8988T (cell line): ENCODE measurements at regions not wholly inside any gene's neighbourhood (a gene's known extent, or its start where the extent isn't known, plus 50 kb on each side); places are given as distances from the start of the nearest gene placed in this dataset.
A peak's percentile ranks its signal among the peaks of the same experiment; 100 is the strongest.
"Not testable (repeated sequence)": the region's sequence is repeated elsewhere in the genome, so short reads cannot be mapped to it uniquely, and the experiment has no call there.

ENCODE experiments used
- DNase-seq: peaks from one replicate; pipeline ENCODE4 v3.0.0; 2011

DNA sequence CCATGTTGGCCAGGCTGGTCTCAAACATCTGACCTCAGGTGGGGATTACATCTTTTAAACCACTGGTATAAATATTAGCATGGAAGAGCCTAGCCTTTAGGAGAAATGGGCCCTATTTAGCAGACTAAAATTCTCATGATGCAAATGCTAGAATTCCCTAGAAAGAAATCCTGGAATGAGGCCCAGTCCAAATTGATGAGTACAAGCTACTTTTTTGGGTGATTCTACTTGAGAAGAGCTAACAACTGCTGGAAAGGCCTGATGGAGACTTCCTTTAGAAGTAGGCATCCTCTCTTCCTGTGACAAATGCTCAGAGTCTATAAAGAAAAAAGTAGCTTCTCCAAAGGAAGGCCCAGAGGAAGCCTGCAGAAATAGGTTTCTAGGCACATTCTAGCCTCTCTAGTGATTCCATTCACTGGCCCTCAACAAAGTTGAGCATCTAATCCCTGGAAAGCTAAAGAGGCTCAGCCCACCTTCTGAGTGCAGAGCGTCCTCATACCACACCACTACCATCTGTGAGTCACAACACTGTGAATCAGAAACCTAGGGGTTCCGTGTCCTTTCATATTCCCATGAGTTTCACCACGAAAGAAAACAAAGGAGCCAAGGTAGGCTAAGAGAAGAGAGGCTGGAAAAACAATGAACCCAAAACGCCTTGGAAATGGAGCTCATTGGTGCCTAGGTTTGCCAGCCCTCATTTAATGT lies 183.1 kb downstream of the C1D start:
- DNase-seq, result no peak

DNA sequence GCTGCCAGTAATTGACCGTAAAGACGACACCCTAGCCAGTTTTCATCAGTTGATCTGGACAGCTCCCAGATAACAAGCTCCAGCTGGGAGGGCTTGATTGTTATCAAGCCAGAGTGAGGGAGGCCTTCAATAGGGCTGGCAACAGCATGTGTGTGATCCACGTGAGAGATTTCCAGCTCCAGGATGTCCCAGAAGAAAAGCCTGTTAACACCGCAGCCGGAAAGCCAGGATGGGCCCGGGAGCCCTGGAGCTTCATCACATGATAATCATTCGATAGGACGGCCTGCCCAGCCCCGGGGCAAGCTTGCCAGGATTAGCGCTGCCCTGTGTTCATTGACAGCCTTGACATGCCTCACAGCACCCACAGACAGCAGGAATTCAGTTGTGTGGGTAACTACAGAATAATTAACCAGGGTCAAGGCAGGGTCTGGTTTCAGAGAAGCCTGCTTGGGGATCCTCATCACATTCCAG lies 182.5 kb downstream of the C1D start:
- DNase-seq, result no peak

DNA sequence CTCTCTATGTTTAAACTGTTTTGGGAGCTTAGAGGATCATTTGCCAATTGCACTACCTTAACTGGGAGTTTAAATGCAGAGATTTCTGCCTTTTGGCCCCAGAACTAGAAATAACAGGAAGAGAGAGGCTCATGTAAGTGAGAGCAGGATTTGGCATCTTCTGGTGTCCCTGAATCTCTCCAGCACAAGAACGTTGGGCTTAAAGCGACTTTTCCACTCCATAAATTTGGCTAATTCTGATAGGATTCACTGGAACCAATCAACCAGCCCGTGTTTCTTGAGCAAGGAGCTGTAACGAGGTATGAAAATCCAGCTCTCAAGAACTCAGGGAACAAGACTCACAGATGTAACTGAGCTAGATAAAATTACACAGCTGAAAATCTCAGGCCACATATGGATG lies 181.0 kb downstream of the C1D start:
- DNase-seq, result no peak

DNA sequence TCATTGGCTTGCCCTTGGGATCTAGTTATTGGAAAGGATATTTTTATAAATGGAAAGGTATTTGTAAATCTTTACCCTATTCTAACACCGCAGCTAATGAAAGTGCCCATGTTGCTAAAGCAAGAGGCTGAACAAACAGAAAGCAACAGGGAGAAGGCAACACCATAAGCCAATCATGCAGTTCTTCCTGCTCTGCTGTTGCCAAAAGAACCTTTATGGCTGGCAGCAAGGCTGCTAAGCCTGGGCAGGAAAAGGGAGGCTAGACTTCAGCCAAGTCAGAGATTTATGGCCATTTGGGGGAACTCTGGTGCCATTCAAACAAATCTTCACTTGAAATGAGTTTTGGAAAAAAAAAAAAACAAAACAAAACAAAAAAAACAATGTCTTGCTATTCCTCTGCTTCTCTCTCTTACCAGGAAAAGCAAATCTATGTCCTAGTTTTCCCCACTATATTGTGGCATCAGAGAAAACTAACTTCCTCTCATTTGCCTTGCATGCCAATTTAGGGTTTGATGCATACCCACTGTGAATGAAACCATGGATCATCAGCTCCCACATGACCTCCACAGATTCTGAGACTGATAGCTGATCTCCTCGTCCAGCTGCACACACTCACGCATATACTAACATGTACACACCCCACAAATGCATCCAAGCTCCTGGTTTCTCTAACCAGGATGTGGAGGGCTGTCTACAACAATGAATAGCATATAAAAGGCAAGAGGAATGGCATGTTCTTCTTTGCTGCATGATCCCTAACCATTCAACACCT lies 179.3 kb downstream of the C1D start:
- DNase-seq, result no peak

DNA sequence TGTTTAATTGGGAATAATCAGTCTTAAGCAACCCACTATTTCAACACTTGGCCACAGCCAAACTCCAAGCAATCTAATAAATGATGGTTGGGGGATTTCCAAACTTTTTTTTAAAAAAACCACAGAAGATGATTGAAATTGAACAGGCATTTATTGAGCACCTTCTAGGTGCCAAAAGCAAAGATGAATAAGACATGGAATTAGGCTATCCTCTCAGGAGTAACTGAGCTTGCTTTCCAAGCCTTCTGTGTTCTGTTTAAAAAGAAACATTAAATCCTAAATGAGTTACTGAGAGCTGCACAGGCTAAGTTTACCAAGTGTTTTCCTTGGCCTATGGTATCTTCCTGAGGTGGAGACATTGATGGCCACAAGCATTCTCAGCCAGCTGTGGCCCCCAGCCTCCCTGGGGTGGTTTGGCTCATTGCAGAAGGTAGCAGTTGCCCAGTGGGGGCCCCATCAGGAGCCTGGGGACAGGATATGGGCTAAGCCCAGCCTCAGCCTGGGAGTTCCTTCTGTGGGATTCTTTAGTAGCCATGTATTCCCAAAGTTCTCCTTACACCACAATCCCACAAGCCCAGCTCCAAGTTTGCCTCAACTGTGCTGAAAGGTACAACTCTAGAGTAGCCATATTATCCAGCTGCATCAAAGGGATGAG lies 174.3 kb downstream of the C1D start:
- DNase-seq, result no peak

DNA sequence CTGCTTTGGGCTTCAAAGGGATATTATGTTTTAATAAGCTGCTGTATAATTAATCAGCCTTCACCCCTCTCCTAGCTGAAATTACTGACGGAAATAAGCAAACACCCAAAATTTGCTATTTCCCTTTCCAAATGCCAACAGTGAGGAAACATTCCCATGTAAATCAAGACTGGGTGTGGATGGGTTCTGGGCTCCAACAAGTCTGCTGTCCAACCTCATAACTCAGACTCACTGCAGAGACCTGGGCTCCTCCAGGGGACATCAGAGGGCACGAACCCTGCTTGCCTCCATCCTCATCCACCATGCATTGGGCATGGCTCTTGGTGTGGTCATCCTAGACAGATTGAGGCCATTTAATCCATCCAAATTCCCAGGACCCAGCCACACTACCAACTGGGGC lies 173.7 kb downstream of the C1D start:
- DNase-seq, result no peak

DNA sequence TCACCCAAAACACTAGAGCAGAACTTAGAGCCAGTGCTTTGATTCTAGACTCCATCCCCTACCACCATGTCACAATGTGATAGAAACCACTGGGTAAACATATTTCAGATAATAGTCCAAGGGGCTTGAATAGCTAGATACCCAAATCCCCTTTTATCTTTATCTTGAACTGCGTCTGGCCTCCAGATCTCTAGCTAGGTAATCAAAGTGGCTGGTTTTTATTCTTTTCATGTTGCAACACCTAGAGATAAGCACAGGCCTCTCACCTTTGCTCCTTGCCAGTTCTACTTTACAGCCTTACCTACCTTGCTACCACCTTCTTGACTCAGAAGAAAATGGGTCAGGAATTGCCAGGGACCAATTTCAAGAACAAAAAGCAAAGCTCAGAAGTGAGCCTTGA lies 171.2 kb downstream of the C1D start:
- no peak for DNase-seq

DNA sequence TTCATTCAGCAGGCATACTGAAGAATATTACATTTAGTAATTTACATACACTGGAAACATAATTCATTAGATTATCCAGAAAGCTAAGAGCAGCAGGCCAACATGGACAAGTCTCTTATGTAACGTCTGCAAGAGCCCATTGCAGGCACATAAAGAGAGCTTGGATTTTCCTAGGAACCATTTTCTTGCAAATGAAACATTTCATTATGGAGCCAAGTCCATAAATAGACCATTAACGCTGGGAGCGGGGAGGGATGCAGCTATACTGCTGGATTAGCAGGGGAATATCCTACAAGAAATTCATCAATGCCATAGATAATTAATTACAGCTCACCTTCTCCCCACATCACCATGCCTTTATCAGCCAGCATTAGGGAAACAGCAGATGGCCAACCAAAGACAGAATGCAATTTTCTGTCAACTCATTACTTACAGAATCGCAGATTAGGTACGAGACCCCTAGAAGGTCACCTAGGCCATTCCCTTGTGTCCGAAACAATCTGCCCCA lies 170.4 kb downstream of the C1D start:
- no peak for DNase-seq

DNA sequence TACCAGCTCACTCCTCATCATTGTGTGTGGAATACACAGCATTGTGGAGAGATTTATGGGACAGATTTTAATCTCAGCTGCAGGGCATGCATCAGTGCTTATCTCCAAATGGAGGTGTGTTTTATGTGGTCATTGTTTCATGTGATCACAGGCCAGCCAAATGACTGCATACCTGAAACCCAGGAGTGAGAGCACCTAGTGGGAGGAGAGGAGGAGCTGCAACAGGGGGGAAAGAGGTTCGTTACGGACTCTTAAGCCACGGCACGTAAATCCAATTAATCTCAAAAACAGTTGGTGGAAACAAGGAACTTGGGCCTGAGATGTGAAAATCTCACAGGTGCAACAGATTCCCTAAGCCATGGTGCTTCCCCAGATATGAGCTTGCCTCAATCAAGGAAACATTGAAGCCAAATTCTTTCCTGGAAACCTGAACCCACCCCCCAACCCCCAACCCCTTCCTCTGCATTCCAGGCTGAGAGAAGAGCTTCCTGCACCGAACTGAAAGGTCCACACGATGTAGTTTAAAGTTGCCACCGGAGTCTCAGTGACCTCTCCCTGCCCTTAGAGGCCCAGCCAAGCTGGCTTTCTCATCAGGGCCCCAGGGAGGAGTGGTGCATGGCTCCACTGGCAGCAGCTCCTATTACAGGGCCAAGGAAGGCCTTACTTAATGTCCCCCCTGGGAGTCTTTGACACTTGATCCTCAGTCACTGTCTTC lies 167.4 kb downstream of the C1D start:
- no peak for DNase-seq

DNA sequence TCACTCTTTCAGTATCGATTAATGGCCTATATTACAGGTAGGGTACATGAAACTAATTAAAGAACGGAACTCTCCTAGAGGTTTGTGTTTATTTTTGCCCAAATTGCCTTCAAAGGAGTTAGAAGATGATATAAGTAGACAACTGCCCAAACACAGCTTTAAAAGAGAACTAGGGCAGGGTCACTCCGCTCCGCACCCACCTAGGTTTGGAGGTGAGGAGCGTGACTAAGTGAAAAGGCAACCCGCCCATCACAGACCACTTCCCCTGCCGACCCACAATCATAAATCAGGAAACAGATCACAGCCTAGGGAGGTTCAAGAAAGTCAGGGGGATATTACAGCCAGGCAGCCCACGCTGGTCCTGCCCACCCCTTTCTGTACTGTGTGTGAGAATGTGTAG lies 166.7 kb downstream of the C1D start:
- no peak for DNase-seq

DNA sequence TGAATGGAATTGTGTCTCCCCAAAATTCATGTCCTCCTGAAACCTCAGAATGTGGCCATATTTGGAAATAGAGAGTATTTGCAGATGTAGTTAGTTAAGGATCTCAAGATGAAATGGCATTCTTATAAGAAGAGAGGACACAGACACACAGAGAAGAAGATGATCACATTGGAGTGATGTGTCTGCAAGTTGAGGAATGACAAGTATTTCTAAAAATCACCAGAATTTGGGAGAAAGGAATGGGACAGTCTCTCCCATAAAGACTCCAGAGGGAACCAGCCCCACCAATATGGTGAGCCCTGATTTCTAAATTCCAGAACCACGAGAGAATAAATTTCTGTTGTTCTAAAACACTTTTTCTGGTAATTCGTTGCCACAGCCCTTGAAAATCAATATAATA lies 166.3 kb downstream of the C1D start:
- DNase-seq, result no peak

DNA sequence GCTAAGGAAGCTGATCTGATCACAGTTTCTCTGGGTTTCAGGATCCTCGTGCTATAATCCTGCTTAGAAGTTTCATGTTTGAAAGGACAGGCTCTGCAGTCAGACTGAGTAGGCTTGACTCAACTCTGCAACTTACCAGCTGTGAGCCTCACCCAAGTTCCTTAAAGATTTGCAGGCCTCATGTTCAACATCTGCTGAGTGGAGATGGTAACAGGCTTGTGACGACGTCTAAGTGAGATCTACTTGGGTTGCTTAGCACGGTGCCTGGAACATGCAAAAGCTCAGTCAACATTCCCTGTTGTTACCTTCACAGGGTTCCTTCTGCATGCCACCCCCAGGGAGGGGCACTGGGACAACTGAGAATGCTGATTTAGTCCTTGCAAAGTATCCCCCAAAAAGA lies 164.2 kb downstream of the C1D start:
- DNase-seq, result no peak

DNA sequence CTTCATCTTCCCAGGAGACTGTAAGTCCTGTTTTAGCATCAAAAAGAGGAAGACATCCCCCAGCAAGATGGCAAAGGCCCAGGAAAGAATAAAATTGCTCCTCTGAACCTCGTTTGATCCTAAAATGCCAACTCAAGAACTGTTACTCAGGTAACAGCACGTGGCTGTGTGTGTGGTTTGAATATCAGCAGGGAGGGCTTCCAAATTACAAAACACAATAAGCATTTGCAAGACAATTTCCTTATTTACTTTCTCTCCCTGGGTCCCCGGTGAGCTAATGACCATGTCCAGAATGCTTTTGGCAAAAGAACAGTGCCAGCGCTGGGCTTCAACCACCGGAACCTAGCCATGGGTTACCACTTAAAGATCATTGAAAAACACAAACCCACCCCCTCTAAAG lies 163.6 kb downstream of the C1D start:
- DNase-seq, result no peak

DNA sequence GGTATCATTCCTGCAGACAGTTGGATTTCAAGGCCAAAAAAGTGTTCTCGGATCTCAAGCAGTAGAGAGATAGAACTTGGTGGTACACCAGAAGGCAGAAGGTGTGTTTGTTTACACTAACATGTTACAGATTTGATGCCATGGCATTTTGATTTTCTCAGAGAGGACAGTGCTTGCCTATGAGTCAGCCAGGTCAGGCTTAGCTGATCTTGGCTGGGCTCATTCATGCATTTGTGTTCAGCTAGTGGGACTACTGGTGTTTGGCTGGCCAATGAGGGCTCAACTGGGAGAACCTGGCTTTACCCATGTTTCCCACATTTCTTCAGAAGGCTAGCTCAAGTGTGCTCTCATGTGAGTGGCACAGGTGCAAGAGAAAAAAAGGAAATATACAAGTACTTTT lies 162.0 kb downstream of the C1D start:
- DNase-seq, result no peak

DNA sequence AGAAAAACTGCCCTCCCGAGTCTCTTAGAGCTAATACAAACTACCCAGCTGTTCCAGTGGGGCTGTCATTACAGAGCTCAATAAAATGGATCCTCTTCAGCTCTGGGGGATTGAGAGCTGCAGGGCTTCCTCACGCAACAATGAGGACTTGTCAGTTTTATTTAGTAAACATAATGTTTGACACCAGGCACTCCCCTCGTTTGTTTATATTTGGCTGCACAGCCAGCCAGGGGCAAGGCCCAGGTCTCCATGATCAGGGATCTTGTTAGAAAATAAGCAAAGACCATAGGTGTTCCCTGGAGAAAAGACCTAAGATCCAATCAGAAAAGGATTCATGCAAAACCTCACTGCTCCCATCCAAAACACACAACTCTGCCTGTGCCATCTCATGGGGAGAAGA lies 158.2 kb downstream of the C1D start:
- no peak for DNase-seq

DNA sequence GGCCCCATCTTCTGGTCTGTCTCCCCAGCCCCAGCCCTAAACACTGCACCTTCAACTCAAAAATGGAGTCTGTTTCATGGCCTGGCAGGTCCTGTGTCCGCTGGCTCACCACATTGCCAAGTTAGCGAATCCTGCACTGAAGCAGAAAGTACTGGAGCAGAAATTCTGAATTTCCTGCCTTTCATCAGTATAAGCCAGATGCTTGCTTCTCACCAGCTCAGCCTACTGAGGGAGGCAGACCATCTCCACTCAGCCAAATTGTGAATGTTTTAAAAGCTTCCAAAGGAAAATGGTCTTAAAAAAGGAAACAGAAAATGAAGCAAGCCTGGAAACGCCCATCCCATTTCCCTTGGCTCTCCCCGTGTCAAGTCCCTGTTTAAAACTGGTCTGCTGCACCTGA lies 157.8 kb downstream of the C1D start:
- DNase-seq, result no peak

DNA sequence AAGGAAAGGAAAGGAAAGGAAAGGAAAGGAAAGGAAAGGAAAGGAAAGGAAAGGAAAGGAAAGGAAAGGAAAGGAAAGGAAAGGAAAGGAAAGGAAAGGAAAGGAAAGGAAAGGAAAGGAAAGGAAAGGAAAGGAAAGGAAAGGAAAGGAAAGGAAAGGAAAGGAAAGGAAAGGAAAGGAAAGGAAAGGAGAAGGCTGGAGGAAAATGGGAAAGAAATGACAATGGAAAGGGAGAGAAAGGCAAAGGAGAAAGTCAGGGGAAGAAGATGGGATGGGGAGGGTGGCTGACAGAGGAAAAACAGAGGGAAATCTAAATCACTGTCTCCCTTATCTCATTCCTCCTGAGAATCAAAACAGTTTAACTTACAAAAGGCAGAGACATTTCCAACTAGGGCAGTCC lies 156.3 kb downstream of the C1D start:
- DNase-seq, result not testable (repeated sequence)

DNA sequence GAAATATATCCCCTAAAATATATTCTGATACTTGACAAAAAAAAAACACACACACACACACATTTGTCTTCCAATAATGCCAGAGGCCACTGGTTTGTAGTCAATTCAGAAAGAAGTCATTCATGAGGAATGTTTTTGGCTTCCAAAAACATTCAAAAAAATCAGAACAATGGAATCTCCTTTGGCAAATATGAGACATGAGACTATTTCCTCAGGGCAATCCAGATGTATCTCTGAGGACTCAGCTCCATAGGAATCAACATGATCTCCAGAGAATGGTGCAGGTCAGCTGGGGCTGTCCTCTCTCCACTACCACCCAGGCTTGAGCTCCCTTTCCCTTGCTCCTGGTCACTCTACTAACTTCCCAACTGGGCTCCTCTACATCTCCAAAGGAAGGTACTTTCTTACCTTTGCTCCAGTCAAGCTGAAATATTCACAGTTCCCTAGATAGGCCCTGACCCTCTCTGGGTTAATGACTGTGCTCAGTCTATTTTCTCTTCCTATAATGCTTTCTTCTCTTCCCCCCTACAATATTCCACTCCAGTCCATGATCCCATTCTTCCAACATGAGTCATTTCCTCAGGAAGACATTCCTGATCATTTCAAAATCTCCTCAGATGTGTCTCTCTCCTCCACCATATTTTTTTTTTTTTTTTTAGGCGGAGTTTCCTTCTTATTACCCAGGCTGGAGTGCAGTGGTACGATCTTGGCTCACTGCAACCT lies 145.3 kb downstream of the C1D start:
- DNase-seq, result peak; percentile 34

DNA sequence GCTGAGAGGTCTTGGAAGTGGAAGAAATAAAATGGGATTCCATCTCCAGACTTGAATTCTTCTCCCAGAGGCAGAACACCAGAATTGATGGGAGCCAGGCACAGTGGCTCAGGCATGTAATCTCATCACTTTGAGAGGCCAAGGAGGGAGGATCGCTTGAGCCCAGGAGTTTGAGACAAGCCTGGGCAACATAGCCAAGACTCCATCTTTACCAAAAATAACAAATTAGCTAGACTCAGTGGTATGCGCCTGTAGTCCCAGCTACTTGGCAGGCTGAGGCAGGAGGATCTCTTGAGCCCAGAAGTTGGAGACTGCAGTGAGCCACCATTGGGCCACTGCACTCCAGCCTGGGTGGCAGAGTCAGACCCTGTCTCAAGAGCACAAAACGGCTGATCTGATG lies 144.3 kb downstream of the C1D start:
- DNase-seq, result no peak

DNA sequence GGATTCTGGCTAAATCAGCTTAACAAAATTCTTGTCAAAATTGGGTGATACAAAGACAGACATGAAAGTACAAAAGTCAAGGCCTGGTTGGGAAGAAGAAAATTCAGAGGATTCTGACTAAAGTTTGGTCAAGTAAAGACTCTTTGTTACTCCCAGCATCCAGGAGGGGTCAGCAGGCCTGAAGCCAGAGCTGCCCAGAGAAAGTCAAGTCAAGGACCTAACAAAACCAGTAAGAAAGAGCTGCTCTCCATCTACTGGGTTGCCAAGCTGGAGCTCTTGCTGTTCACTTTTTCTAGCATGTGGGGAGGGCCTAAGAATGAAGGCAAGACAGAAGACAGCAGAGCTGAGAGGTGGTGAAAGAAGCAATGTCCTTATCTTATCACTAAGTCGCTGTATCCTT lies 143.3 kb downstream of the C1D start:
- DNase-seq, result no peak

DNA sequence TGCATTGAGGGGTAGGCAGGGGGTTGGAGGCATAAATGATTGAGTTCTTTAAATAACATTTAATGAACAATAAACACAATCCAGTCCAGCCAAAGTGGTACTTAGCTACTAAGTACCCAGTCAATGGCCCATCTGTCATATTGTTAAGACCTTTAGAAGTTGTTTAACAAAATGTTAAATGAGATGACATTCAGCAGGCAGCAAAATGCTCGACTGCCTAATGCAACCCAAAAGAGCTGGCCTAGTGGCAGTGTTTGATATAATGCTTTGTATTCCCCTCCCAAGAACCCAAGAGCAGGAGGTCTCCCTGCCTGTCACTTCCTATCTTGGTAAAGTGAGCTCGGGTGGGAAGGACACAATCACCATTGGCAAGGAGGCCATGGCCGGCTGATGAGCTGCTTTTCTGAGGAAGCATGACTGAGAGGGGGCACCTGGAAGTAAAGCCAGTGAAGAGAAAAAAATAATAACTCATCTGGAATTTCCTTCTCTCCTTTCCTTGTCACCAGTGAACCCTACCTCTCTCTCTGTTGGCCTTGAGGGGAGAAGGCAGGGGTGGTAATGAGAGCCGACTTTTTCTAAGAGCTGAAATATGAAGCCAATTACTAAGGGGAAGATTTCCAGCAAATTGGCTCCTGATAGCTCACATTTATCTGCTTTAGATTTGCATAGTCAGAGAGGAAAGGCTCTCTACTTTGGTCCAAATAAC lies 140.6 kb downstream of the C1D start:
- DNase-seq, result no peak

DNA sequence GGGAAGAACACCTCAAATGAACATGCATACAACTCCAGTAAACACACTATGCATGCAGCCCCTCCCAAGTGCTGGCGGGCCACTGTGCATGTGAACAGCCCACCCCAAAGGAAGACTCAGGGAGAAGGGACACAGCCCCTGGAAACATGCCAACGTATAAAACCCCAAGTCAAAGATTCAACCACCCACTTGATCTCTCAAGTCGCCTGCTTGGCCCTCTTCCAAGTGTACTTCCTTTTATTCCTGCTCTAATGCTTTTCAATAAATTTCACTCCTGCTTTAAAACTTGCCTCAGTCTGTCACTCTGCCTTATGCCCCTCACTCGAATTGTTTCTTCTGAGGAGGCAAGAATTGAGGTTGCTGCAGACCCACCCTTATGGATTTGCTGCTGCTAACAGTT lies 139.1 kb downstream of the C1D start:
- no peak for DNase-seq
